Adrenal gland (tissue), 5 donors: ENCODE measurements at regions not wholly inside any gene's neighbourhood (a gene's known extent, or its start where the extent isn't known, plus 50 kb on each side); places are given as distances from the start of the nearest gene placed in this dataset.

ENCODE experiments used
- POLR2A ChIP-seq, 2 donors: fragments of 450-650 bp; IDR thresholded peaks; one replicate each; pipeline ENCODE4 v1.6.1; 2017; ENCODE audit warnings: antibody characterized with exemption in 2 of 2, mild to moderate bottlenecking in 2 of 2, moderate library complexity in 1 of 2
- TF ChIP-seq, protein P1 (sequence below), 6 experiments: fragments of 450-650 bp in 4 of 6; fragments of 200-600 bp in 2 of 6; sonication (generic) in 1 of 6; IDR thresholded peaks; 1 replicate in 5 of 6; 2 replicates in 1 of 6; pipeline versions ENCODE4 v1.5.1 to v1.8.0; 2016 to 2021; ENCODE audit warnings: antibody characterized with exemption in 6 of 6, mild to moderate bottlenecking in 2 of 6, moderate library complexity in 1 of 6
- donor health status: DM: no; HTN: no; CAD: no.

DNA sequence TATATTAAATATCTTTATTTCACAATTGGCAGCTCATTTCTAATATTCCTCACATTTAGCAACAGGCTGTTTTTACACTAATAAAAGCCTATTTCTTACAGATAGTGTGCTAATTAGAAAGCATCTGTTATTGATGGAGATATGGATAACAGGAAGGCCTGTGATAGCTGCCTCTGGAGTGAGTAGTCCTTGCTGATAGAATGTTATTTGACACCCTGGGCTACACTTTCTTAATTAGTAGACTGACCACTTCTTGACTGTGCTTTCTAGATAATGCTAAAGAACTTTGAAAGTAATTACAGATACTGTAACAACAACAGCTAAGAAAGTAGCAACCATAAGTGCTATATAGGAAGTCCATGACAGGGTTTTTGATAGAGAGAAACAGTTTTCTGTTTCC, 554.3 kb downstream of the DIAPH3 start:
- TF ChIP-seq, protein P1, sequence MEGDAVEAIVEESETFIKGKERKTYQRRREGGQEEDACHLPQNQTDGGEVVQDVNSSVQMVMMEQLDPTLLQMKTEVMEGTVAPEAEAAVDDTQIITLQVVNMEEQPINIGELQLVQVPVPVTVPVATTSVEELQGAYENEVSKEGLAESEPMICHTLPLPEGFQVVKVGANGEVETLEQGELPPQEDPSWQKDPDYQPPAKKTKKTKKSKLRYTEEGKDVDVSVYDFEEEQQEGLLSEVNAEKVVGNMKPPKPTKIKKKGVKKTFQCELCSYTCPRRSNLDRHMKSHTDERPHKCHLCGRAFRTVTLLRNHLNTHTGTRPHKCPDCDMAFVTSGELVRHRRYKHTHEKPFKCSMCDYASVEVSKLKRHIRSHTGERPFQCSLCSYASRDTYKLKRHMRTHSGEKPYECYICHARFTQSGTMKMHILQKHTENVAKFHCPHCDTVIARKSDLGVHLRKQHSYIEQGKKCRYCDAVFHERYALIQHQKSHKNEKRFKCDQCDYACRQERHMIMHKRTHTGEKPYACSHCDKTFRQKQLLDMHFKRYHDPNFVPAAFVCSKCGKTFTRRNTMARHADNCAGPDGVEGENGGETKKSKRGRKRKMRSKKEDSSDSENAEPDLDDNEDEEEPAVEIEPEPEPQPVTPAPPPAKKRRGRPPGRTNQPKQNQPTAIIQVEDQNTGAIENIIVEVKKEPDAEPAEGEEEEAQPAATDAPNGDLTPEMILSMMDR (IDR thresholded peaks at IDR 0.05) = no peak
- no peak for TF ChIP-seq POLR2A (IDR thresholded peaks at IDR 0.05)
